Psoas muscle (tissue), 7 donors: ENCODE measurements at regions not wholly inside any gene's neighbourhood (a gene's known extent, or its start where the extent isn't known, plus 50 kb on each side); places are given as distances from the start of the nearest gene placed in this dataset.

Experiments used
- ATAC-seq, 4 donors: fragments of 200-7000 bp; cut with Tn5 transposase; one replicate each; pipeline ENCODE4 v1.9.1; 2020; ENCODE audit warnings: moderate library complexity in 3 of 4, mild to moderate bottlenecking in 2 of 4
- DNase-seq, 2 donors: peaks; one replicate each; pipeline ENCODE4 v3.0.0-alpha.2; 2020
- H3K27ac ChIP-seq: fragments of 200-600 bp; one replicate; pipeline ENCODE4 v1.8.0; 2022
- H3K27me3 ChIP-seq, 3 donors: fragments of 200-600 bp in 1 of 3; one replicate each; pipeline versions ENCODE4 v1.6.1 to v1.8.0; 2013 to 2022; ENCODE audit warnings: low read length in 2 of 3, mild to moderate bottlenecking in 2 of 3, moderate library complexity in 1 of 3; ENCODE audit not compliant: insufficient read depth in 3 of 3
- H3K36me3 ChIP-seq, 2 donors: fragments of 200-600 bp in 1 of 2; one replicate each; pipeline versions ENCODE4 v1.6.1 to v1.8.0; 2013 to 2022; ENCODE audit warnings: low read depth in 1 of 2, mild to moderate bottlenecking in 1 of 2, moderate library complexity in 1 of 2; ENCODE audit not compliant: insufficient read depth in 1 of 2
- H3K4me1 ChIP-seq: fragments of 200-600 bp; one replicate; pipeline ENCODE4 v1.8.0; 2022
- H3K4me3 ChIP-seq: fragments of 200-600 bp; one replicate; pipeline ENCODE4 v1.8.0; 2022; ENCODE audit warnings: mild to moderate bottlenecking
- H3K9me3 ChIP-seq: fragments of 200-600 bp; one replicate; pipeline ENCODE4 v1.8.0; 2022
- WGBS, 3 donors: extraction: QIAGEN DNeasy Blood & Tissue Kit; methylation state at CpG; one replicate each; pipeline versions ENCODE4 v1.1.6 to v1.1.7; 2013; 5-methylcytosine and 5-hydroxymethylcytosine counted together
- intact Hi-C, 2 donors: fragments of 100-400 bp; cut with DNase I; formaldehyde crosslinking; loops; one replicate each; pipeline versions ENCODE4 v1.11.0 to v1.14.2; 2022
- TF ChIP-seq, protein P1 (sequence below): fragments of 200-600 bp; IDR thresholded peaks from one replicate; pipeline ENCODE4 v1.8.0; 2022; ENCODE audit warnings: antibody characterized with exemption
- donor health status: healthy with polysubstance abuse.
- donor health status: DM: no; HTN: no; CAD: no; lungs with moderate emphysema.
- donor health status: Bipolar disorder and iron deficiency.
- donor health status: healthy.
- donor health status: DM: yes; HTN: yes; CAD: no.
- donor health status: DM: no; HTN: no; CAD: no.
- donor health status: DM: yes; HTN: yes; CAD: no.

DNA sequence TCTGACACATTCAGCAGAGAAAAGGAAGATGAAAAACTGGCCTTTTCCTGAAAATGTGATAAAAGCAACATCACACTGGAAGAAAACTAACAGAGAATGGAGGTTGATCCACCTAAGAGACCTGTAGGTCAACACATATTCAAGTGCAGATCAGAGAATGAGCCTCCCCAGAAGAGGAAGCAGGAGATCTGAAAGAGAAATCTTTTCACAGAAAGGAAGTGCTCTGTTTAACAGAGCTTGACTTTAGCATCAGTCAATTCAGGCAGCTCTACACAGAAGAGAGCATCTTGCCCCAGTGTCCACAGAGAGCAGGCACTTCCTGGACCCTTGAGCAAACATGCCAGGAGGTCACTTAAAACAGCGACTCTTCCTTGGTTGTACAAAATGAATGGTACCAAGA, 655.4 kb upstream of the GBE1 start:
- no peak overlapping the region for H3K4me3 ChIP-seq
- no peaks in the 10 kb centered on the region for H3K36me3 ChIP-seq
- H3K27me3 ChIP-seq, result no peaks in the 10 kb centered on the region
- 63 to 73% (median 69%) methylated on average over 1 of the region's 1 CpG for WGBS, 3 donors
- no peak overlapping the region for H3K27ac ChIP-seq
- TF ChIP-seq, protein P1, sequence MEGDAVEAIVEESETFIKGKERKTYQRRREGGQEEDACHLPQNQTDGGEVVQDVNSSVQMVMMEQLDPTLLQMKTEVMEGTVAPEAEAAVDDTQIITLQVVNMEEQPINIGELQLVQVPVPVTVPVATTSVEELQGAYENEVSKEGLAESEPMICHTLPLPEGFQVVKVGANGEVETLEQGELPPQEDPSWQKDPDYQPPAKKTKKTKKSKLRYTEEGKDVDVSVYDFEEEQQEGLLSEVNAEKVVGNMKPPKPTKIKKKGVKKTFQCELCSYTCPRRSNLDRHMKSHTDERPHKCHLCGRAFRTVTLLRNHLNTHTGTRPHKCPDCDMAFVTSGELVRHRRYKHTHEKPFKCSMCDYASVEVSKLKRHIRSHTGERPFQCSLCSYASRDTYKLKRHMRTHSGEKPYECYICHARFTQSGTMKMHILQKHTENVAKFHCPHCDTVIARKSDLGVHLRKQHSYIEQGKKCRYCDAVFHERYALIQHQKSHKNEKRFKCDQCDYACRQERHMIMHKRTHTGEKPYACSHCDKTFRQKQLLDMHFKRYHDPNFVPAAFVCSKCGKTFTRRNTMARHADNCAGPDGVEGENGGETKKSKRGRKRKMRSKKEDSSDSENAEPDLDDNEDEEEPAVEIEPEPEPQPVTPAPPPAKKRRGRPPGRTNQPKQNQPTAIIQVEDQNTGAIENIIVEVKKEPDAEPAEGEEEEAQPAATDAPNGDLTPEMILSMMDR, result no peak
- DNase-seq (no peak), ATAC-seq (no peak)
- no peaks in the 10 kb centered on the region for H3K9me3 ChIP-seq
- intact Hi-C loops, result no loop called here
- H3K4me1 ChIP-seq, result no peaks in the 10 kb centered on the region

DNA sequence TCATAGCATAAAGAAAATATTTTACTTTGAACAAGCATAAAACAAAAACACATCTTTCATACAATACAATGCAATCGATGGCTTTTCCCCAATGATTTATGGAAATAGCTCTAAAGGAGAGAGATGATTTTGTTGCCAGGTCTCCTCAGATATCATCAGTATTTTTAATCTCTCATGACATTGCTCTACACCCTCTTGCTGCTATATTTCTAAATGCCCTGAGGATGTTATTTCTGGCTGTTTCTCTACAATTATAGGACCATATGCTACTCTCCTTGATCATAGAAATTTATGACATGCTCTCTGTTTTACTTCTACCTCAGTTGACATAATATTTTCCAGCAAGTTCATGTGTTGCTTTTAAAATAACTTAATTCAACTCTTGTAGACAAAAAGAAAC, 654.9 kb upstream of the GBE1 start:
- Histone ChIP-seq H3K27me3 (no peaks in the 10 kb centered on the region), H3K4me1 (no peaks in the 10 kb centered on the region), H3K9me3 (no peaks in the 10 kb centered on the region), H3K27ac (no peak overlapping the region), H3K4me3 (no peak overlapping the region), H3K36me3 (no peaks in the 10 kb centered on the region)
- intact Hi-C loops, result no loop called here
- TF ChIP-seq, protein P1, result no peak
- 64 to 74% (median 65%) methylated on average over 1 of the region's 1 CpG for WGBS, 3 donors
- ATAC-seq (no peak), DNase-seq (no peak)

DNA sequence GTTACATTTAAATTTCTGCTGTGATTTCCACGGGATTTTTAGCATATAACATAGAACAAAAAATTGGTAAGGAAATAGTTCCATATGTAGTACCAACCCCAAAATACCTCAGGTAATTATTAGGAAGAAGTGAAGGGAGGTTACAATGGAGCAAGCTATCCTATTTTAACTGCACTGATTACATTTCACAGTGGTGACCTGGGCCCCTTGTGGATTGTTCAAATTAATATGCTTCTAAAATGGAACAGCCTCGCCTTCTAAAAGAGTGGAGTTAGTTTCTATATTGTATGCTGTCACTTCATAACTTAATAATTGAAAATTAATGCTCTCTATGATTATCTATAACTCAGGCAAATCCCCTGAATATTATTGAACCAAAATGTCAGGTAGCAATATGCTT, 651.7 kb upstream of the GBE1 start:
- 77 to 93% (median 89%) methylated on average over 2 of the region's 2 CpGs for WGBS, 3 donors
- intact Hi-C loops, result no loop called here
- DNase-seq (no peak), ATAC-seq (no peak)
- no peak overlapping the region for H3K27ac ChIP-seq
- H3K36me3 ChIP-seq, result no peaks in the 10 kb centered on the region
- no peaks in the 10 kb centered on the region for H3K4me1 ChIP-seq
- TF ChIP-seq, protein P1, result no peak
- H3K9me3 ChIP-seq, result no peaks in the 10 kb centered on the region
- no peak overlapping the region for H3K4me3 ChIP-seq
- H3K27me3 ChIP-seq, result no peaks in the 10 kb centered on the region

DNA sequence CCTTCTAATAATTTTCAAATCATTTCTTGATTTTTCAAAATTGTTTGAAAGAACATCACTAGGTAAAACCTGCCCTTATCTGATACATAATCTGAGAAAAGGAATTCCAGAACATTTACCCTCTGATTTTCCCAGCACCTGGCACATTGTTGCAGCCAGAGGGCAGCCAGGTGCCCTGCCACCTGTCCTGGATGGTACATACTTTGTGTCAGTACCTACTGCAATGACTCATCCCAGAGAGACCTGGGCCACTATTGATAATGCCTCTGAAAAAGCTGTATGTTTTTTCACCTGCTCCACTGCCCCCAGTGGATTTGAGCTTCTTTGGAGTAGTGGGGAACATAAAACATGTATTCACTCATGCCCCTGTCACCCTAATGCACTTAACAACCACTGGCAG, 648.9 kb upstream of the GBE1 start:
- intact Hi-C loops, result no loop called here
- TF ChIP-seq, protein P1, result no peak
- DNase-seq (no peak), ATAC-seq (no peak)
- Histone ChIP-seq H3K27me3 (no peaks in the 10 kb centered on the region), H3K9me3 (no peaks in the 10 kb centered on the region), H3K27ac (no peak overlapping the region), H3K36me3 (no peaks in the 10 kb centered on the region), H3K4me3 (no peak overlapping the region), H3K4me1 (no peaks in the 10 kb centered on the region)

DNA sequence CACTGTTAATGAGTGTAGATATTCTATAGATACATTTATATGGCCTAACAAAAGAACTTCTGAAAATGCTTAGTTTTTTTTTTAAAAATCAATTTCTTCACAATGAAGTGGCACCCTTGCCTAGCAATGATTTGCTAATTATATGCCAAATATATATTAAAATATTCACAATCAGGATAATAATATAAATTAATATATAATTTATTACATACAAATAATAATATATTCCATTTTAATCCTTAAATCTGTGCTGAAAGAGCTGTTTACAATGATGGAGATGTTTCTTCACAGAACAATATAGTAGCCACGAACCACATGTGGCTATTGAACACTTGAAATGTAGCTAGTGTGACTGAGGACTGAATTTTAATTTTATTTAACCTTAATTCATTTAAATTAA, 648.4 kb upstream of the GBE1 start:
- no peaks in the 10 kb centered on the region for H3K27me3 ChIP-seq
- intact Hi-C loops, result no loop called here
- TF ChIP-seq, protein P1, result no peak
- H3K27ac ChIP-seq, result no peak overlapping the region
- ATAC-seq (no peak), DNase-seq (no peak)
- no peak overlapping the region for H3K4me3 ChIP-seq
- 74 to 84% (median 78%) methylated on average over 1 of the region's 1 CpG for WGBS, 3 donors
- no peaks in the 10 kb centered on the region for H3K36me3 ChIP-seq
- no peaks in the 10 kb centered on the region for H3K4me1 ChIP-seq
- no peaks in the 10 kb centered on the region for H3K9me3 ChIP-seq
